Keratinocyte (primary cell): ENCODE measurements at regions not wholly inside any gene's neighbourhood (a gene's known extent, or its start where the extent isn't known, plus 50 kb on each side); places are given as distances from the start of the nearest gene placed in this dataset.
"Not testable (repeated sequence)": the region's sequence is repeated elsewhere in the genome, so short reads cannot be mapped to it uniquely, and the experiment has no call there.

Experiments used
- CTCF ChIP-seq, 3 experiments: IDR thresholded peaks in 1 of 3; conservative IDR thresholded peaks in 1 of 3; optimal IDR thresholded peaks in 1 of 3; 2 replicates in 2 of 3; 3 replicates in 1 of 3; pipeline versions ENCODE3 to v1.5.1; 2011; ENCODE audit warnings: low read length in 3 of 3, mild to moderate bottlenecking in 3 of 3, moderate library complexity in 2 of 3, control low read depth in 1 of 3, inconsistent platforms in 1 of 3; ENCODE audit not compliant: insufficient read depth in 2 of 3; ENCODE audit errors: extremely low read depth in 1 of 3
- EZH2 ChIP-seq: IDR thresholded peaks from one replicate; pipeline ENCODE4 v1.6.1; 2012; ENCODE audit warnings: inconsistent platforms, mild to moderate bottlenecking, low read length, moderate library complexity

GRCh38 chr11:82181796-82182195 lies 551.9 kb downstream of the FAM181B start:
- TF ChIP-seq CTCF (optimal IDR thresholded peaks at IDR 0.05 in 1 of 3, IDR thresholded peaks at IDR 0.05 in 1 of 3, conservative IDR thresholded peaks at IDR 0.05 in 1 of 3; ENCODE audit: extremely low read depth in 1 of 3, insufficient read depth in 2 of 3, low read length in 3 of 3); EZH2: not testable (repeated sequence)
